ENCODE measurements at regions not wholly inside any gene's neighbourhood (a gene's known extent, or its start where the extent isn't known, plus 50 kb on each side); places are given as distances from the start of the nearest gene placed in this dataset.
"Not testable (repeated sequence)": the region's sequence is repeated elsewhere in the genome, so short reads cannot be mapped to it uniquely, and the experiment has no call there.

- Histone ChIP-seq H3K9me3 (peaks cover 0 to 5% (median 0%) of the 10 kb centered on the region in 4 donors), H3K27ac (replicated peaks in 1 of 4) (no peak overlapping the region), H3K27me3 (no peaks in the 10 kb centered on the region), H3K36me3 (no peaks in the 10 kb centered on the region), H3K4me1 (no peaks in the 10 kb centered on the region), H3K4me3 (no peak overlapping the region)
- intact Hi-C loops (cut with DNase I): no loop called here
- TF ChIP-seq CTCF (IDR thresholded peaks at IDR 0.05) (no peak), EP300 (IDR thresholded peaks at IDR 0.05) (no peak), POLR2AphosphoS5 (IDR thresholded peaks at IDR 0.05) (no peak), POLR2A (IDR thresholded peaks at IDR 0.05; ENCODE audit: low read depth) (no peak)
- DNase-seq (ENCODE audit: extremely low spot score): no peak
Measured at GRCh38 chr7:109695419-109695818, 1125.7 kb downstream of the DNAJB9 start.

GRCh38 chr7:109696723-109697122 lies 1127.0 kb downstream of the DNAJB9 start:
- Histone ChIP-seq H3K4me1 (no peaks in the 10 kb centered on the region), H3K27ac (replicated peaks in 1 of 4) (no peak overlapping the region), H3K4me3 (no peak overlapping the region), H3K9me3 (peaks cover 0 to 5% (median 0%) of the 10 kb centered on the region in 4 donors), H3K36me3 (no peaks in the 10 kb centered on the region), H3K27me3 (no peaks in the 10 kb centered on the region)
- TF ChIP-seq CTCF (IDR thresholded peaks at IDR 0.05): no peak
- TF ChIP-seq POLR2AphosphoS5 (IDR thresholded peaks at IDR 0.05): no peak
- TF ChIP-seq POLR2A (IDR thresholded peaks at IDR 0.05; ENCODE audit: low read depth): no peak
- TF ChIP-seq EP300 (IDR thresholded peaks at IDR 0.05): no peak
- no peak for DNase-seq (ENCODE audit: extremely low spot score)
- WGBS: 86% methylated on average over 1 of the region's 1 CpG
- intact Hi-C loops (cut with DNase I): no loop called here

- no peaks in the 10 kb centered on the region for H3K4me1 ChIP-seq
- WGBS: 76% methylated on average over 3 of the region's 3 CpGs
- H3K4me3 ChIP-seq: no peak overlapping the region
- intact Hi-C loops (cut with DNase I): no loop called here
- no peaks in the 10 kb centered on the region for H3K36me3 ChIP-seq
- no peaks in the 10 kb centered on the region for H3K27me3 ChIP-seq
- DNase-seq (ENCODE audit: extremely low spot score): no peak
- no peaks in the 10 kb centered on the region for H3K9me3 ChIP-seq
- H3K27ac ChIP-seq (replicated peaks in 1 of 4): no peak overlapping the region
- TF ChIP-seq CTCF (IDR thresholded peaks at IDR 0.05): no peak
Measured at GRCh38 chr7:109699661-109700060, 1130.0 kb downstream of the DNAJB9 start.

- no peaks in the 10 kb centered on the region for H3K9me3 ChIP-seq
- H3K4me3 ChIP-seq: no peak overlapping the region
- WGBS: 80% methylated on average over 1 of the region's 1 CpG
- intact Hi-C loops (cut with DNase I): no loop called here
- H3K4me1 ChIP-seq: no peaks in the 10 kb centered on the region
- no peaks in the 10 kb centered on the region for H3K27me3 ChIP-seq
- no peak overlapping the region for H3K27ac ChIP-seq (replicated peaks in 1 of 4)
- no peak for TF ChIP-seq POLR2A (IDR thresholded peaks at IDR 0.05; ENCODE audit: low read depth)
- TF ChIP-seq CTCF (IDR thresholded peaks at IDR 0.05): no peak
- TF ChIP-seq EP300 (IDR thresholded peaks at IDR 0.05): no peak
- no peak for TF ChIP-seq POLR2AphosphoS5 (IDR thresholded peaks at IDR 0.05)
- DNase-seq (ENCODE audit: extremely low spot score): no peak
- no peaks in the 10 kb centered on the region for H3K36me3 ChIP-seq
Measured at GRCh38 chr7:109713366-109713765, 1143.7 kb downstream of the DNAJB9 start.

GRCh38 chr7:109719359-109719758 lies 1149.7 kb downstream of the DNAJB9 start:
- H3K27ac ChIP-seq (replicated peaks in 1 of 4); DNase-seq (ENCODE audit: extremely low spot score); H3K27me3 ChIP-seq; intact Hi-C loops (cut with DNase I); H3K4me1 ChIP-seq; H3K36me3 ChIP-seq; H3K9me3 ChIP-seq; H3K4me3 ChIP-seq: not testable (repeated sequence)
- 70% methylated on average over 2 of the region's 8 CpGs for WGBS

All from esophagus muscularis mucosa (tissue), 4 donors.